ENCODE measurements at regions not wholly inside any gene's neighbourhood (a gene's known extent, or its start where the extent isn't known, plus 50 kb on each side); places are given as distances from the start of the nearest gene placed in this dataset.

DNA sequence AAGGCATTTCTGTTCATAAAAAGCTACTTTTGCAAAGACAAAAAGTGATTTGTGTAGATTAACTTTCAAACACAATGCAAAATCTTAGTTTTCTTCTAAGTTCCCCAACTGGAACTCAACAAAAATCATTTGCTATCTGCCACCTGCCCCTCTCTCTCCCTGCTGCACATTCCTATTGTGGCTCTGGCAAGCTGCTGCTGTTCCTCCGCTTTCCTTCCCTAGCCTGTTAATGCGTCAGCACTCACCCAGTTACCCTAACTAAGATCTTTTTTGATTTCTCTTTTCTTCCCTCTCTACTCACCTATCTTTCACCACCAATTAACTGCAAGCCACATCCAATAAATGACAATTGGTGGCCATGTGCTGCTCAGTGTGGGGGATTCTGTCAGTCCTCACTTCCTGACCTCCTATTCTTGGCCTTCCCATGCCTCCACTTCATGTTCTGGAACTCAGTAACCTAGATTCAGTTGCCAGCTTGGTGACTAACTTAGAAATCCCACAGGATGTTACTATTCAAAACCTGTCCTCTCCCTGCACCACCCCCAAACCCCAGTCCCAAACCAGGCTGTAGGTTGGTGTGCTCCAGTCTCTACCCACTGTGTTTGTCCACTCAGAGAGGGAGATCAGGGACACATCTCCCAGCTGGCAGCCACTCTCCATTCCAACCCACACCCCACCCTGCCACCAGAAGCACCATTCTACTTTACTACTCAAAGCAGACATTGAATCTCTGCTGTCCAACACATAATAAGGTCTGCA is 140.2 kb upstream of the CTTNBP2 start:
- TF ChIP-seq, protein P1, sequence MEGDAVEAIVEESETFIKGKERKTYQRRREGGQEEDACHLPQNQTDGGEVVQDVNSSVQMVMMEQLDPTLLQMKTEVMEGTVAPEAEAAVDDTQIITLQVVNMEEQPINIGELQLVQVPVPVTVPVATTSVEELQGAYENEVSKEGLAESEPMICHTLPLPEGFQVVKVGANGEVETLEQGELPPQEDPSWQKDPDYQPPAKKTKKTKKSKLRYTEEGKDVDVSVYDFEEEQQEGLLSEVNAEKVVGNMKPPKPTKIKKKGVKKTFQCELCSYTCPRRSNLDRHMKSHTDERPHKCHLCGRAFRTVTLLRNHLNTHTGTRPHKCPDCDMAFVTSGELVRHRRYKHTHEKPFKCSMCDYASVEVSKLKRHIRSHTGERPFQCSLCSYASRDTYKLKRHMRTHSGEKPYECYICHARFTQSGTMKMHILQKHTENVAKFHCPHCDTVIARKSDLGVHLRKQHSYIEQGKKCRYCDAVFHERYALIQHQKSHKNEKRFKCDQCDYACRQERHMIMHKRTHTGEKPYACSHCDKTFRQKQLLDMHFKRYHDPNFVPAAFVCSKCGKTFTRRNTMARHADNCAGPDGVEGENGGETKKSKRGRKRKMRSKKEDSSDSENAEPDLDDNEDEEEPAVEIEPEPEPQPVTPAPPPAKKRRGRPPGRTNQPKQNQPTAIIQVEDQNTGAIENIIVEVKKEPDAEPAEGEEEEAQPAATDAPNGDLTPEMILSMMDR (conservative IDR thresholded peaks at IDR 0.05; ENCODE audit: low read depth, low read length), result no peak
- no peak for TF ChIP-seq EZH2phosphoT487 (IDR thresholded peaks at IDR 0.05; ENCODE audit: borderline replicate concordance, low read length)
- no peak for TF ChIP-seq EZH2 (IDR thresholded peaks at IDR 0.05; ENCODE audit: low read length, unreplicated experiment)
